ENCODE measurements at regions not wholly inside any gene's neighbourhood (a gene's known extent, or its start where the extent isn't known, plus 50 kb on each side); places are given as distances from the start of the nearest gene placed in this dataset.

DNA sequence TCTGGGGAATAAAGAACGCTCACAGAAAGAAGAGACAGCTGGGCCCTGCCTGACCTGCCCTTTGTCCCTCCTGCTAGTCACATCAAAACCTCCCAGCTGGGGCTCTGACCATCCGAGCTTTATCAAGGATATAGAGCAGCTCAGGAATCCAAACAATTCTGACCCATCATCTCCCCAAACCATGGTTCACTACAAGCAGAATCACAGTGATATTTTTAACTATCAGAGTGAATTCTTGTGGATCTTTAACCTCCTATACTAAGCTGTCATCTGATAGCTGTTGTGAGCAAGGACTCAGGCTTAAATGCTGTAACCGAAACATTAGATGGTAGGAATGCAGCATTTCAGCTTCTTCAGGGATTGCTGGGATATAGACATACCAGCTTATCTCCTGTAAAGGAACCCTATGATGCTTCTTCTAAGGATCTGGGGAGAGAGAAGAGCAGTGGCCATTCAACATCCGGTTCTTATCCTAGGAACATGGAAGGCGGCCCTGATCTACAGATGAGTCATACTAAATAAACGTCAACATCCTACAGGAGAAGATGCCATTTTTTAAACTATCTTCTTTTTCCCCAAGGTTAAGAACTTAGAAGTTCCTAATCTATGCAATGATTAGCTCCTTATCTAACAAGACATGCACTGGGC is 84.7 kb upstream of the AKIP1 start:
- Mint-ChIP-seq H3K4me3 (no peak overlapping the region), H3K36me3 (ENCODE audit: insufficient read depth in 2 of 2) (no peaks in the 10 kb centered on the region), H3K27ac (no peak overlapping the region), H3K4me1 (ENCODE audit: low read depth) (no peaks in the 10 kb centered on the region), H3K27me3 (ENCODE audit: low read depth) (no peaks in the 10 kb centered on the region), H3K9me3 (no peaks in the 10 kb centered on the region)
- ATAC-seq (replicated peaks in 1 of 2) (no peak), DNase-seq (no peak)

DNA sequence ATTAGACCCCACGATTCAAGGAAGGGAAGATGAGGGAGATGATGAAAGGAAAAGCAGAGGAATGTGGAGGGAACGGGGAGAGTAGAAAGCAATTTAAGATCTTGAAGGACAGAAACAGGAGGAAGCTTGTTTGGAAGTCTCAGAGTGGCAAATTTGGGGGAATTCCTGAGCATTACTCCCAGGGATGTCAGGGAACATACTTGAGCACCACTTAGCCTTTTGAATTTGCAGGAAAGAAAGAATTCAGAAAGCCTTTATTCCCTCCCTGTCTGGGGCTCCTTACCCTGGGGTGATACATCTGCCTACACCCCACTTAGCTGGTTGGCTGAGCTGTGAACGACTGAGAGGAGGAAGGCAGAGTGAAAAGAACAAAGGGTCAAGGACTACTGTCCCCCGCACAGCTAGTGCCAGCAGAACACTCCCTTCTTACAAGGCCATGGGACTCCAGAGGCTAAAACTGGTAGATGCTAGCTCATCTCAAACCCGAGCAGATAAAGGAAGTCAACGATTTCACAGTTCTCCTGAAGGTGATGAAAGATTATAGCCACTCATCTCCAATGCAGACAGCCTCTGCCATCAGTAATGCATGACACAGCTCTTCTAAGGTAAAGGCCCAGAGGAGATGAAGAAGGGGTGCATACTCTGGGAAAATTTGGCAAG is 84.0 kb upstream of the AKIP1 start:
- no peak for ATAC-seq (replicated peaks in 1 of 2)
- Mint-ChIP-seq H3K27ac (no peak overlapping the region), H3K4me3 (no peak overlapping the region), H3K36me3 (ENCODE audit: insufficient read depth in 2 of 2) (no peaks in the 10 kb centered on the region), H3K9me3 (no peaks in the 10 kb centered on the region), H3K4me1 (ENCODE audit: low read depth) (no peaks in the 10 kb centered on the region), H3K27me3 (ENCODE audit: low read depth) (no peaks in the 10 kb centered on the region)
- no peak for DNase-seq

DNA sequence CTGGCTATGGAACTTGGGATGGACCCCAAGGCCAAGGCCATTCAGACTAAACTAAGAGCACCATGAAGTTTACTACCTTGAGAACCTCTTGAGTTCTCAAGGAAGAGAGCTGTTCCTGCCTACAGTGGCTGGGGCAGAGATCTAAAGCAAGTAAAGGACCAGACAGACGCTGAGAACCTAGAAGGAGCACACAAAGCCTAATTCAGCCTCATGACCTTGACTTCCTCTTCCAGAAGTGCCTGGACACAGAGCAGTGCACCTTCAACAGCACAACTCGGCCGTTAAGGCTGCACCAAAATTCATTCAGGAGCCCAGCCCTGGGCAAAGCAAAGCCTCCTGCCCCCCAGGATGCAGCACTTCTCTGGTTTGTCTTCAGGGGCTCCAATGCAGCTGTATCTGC is 82.9 kb upstream of the AKIP1 start:
- H3K4me3 Mint-ChIP-seq = no peak overlapping the region
- no peak for ATAC-seq (replicated peaks in 1 of 2)
- no peaks in the 10 kb centered on the region for H3K27me3 Mint-ChIP-seq (ENCODE audit: low read depth)

DNA sequence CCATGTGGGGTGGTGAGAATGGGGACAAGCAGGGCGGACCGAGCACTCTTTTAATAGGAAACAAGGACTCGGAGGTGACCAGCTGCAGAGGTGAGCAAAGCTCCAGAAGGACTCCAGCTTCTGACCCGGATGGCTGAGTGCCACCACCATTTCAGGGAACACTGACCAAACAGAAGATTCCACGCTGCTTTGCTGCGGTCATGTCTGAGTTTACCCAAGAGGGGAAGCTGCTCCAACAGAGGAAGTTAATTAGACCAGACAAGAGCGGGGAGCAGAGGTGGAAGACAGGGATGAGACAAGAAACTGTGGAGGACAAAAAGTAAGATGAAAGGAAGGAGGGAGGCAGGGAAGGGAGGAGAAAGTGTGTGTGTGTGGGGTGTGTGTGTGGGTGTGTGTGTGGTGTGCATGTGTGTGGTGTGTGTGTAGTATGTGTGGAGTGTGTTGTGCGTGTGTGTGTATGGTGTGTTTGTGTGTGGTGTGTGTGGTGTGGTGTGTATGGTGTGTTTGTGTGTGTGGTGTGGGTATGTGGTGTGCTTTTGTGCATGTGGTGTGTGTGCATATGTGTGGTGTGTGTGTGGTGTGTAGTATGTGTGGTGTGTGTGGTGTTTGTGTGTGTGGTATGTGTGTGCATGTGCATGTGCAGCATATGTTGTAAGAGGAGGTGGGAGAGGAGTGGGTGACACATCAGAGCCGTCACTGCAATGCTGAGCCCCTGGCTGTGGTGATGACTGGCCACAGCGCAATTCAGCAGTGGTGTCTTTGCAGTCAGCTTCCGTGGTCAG is 82.2 kb upstream of the AKIP1 start:
- no peak for DNase-seq

More for the DNA sequence above, 82.9 kb upstream of the AKIP1 start:
- H3K27ac Mint-ChIP-seq = no peak overlapping the region
- no peaks in the 10 kb centered on the region for H3K4me1 Mint-ChIP-seq (ENCODE audit: low read depth)
- DNase-seq = no peak
- H3K36me3 Mint-ChIP-seq (ENCODE audit: insufficient read depth in 2 of 2) = no peaks in the 10 kb centered on the region
- H3K9me3 Mint-ChIP-seq = no peaks in the 10 kb centered on the region

DNA sequence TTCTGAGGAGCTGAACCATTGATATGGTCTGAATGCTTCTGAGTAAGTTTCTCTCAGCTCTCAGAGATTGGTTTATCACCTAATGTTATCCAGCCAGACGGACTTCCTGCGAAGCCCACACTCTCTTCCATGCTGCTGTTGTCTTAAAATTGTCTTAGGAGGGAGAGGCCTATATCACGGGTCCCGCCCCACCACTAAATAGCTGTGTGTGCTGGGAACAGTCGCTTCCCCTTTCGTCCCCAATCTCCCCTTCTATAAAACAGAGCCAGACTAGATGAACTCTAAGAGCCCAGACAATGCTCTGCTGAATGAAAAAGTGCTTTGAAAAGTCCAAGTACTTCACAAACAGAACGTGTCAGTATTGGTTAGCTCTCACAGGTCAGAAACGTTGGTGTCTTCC is 81.4 kb upstream of the AKIP1 start:
- Mint-ChIP-seq H3K36me3 (ENCODE audit: insufficient read depth in 2 of 2) (no peaks in the 10 kb centered on the region), H3K4me1 (ENCODE audit: low read depth) (peaks cover 4% of the 10 kb centered on the region), H3K4me3 (no peak overlapping the region), H3K9me3 (no peaks in the 10 kb centered on the region), H3K27ac (no peak overlapping the region), H3K27me3 (ENCODE audit: low read depth) (peaks cover 4% of the 10 kb centered on the region)
- ATAC-seq (replicated peaks in 1 of 2) (no peak), DNase-seq (no peak)

More for the DNA sequence above, 82.2 kb upstream of the AKIP1 start:
- H3K4me1 Mint-ChIP-seq (ENCODE audit: low read depth) = peaks cover 4% of the 10 kb centered on the region
- no peaks in the 10 kb centered on the region for H3K36me3 Mint-ChIP-seq (ENCODE audit: insufficient read depth in 2 of 2)
- no peak overlapping the region for H3K27ac Mint-ChIP-seq
- no peak overlapping the region for H3K4me3 Mint-ChIP-seq
- no peaks in the 10 kb centered on the region for H3K9me3 Mint-ChIP-seq
- no peak for ATAC-seq (replicated peaks in 1 of 2)
- peaks cover 4% of the 10 kb centered on the region for H3K27me3 Mint-ChIP-seq (ENCODE audit: low read depth)

DNA sequence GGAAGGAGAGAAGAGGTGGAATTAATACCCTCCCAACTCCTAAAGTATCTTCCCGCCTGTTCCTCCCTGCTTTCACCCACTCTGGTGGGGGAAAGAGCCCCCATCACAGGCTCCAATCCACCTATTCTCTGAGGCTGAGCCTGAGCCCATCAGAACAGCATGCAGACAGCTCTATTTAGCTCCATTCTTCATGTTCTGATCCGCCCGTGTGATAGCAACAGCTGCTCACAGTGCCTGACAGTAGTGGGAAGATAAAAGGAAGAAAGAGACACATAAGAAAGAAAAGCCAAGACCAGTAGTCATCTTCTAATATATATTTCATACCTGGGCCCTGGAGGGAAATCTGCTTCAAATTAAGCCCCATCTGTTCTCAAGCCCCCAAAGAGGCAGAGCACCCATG is 80.3 kb upstream of the AKIP1 start:
- peaks cover 4% of the 10 kb centered on the region for H3K4me1 Mint-ChIP-seq (ENCODE audit: low read depth)
- no peaks in the 10 kb centered on the region for H3K9me3 Mint-ChIP-seq
- H3K27ac Mint-ChIP-seq = no peak overlapping the region

DNA sequence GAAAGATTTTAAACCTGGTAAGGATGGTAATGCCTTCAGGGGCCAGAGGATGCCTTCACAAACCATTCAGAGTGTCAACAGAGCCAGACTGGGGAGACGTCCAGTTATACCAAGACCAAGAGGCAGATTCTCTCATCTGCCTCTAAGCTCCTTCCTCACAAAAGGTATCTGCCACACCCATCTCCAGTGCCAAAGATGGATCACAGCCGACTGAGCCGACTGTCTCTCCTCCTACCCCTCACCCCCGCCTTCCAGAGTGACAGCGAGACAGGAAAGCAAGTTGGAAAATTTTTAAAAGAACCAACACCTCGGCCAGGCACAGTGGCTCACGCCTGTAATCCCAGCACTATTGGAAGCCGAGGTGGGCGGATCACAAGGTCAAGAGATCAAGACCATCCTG is 79.1 kb upstream of the AKIP1 start:
- DNase-seq (no peak), ATAC-seq (replicated peaks in 1 of 2) (no peak)
- Mint-ChIP-seq H3K4me1 (ENCODE audit: low read depth) (peaks cover 4% of the 10 kb centered on the region), H3K27ac (no peak overlapping the region), H3K9me3 (no peaks in the 10 kb centered on the region), H3K27me3 (ENCODE audit: low read depth) (peaks cover 4% of the 10 kb centered on the region), H3K36me3 (ENCODE audit: insufficient read depth in 2 of 2) (no peaks in the 10 kb centered on the region), H3K4me3 (no peak overlapping the region)

More for the DNA sequence above, 80.3 kb upstream of the AKIP1 start:
- Mint-ChIP-seq H3K4me3 (no peak overlapping the region), H3K36me3 (ENCODE audit: insufficient read depth in 2 of 2) (no peaks in the 10 kb centered on the region), H3K27me3 (ENCODE audit: low read depth) (peaks cover 4% of the 10 kb centered on the region)
- DNase-seq (no peak), ATAC-seq (replicated peaks in 1 of 2) (no peak)

DNA sequence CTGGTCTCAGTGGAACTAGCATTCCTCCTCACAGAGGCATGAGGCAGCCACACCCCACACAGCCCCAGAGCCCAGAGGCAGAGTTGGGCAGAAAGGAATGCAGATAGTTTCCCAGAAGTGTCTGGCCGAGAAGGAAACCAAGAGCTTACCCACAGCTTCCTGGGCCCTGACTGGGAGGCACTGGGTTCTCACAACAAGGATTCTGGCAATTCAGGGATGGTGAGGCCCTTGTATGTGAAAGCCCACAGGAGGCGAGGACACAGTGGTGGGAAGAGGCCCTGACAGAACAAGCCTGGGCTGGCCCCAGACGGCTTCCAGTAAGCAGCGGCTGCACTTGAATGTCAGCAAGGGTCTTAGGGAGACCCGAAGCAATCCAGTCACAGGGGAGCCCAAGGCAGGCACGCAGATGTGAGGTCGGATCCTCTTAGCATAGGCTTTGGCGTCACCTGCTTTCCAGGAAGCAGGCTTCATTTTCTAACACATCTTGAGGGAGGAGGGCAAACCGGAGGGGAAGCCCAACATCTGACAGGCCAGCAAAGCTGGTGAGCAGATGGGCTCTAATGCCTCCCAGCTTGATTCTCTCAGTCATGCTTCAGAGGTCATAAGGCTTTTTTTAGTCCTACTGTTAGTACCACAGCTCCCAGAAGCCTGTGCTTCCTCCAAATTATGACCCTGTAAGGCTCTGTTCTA is 78.3 kb upstream of the AKIP1 start:
- Mint-ChIP-seq H3K27ac (peak overlapping the region; percentile 15), H3K9me3 (no peaks in the 10 kb centered on the region), H3K4me3 (peak overlapping the region in 1 of 2 donors; percentile 3), H3K4me1 (ENCODE audit: low read depth) (peaks cover 4% of the 10 kb centered on the region), H3K27me3 (ENCODE audit: low read depth) (peaks cover 4% of the 10 kb centered on the region), H3K36me3 (ENCODE audit: insufficient read depth in 2 of 2) (no peaks in the 10 kb centered on the region)
- DNase-seq (peak in 1 of 2 donors; percentile 12), ATAC-seq (replicated peaks in 1 of 2) (peak; percentile 51 to 74)

DNA sequence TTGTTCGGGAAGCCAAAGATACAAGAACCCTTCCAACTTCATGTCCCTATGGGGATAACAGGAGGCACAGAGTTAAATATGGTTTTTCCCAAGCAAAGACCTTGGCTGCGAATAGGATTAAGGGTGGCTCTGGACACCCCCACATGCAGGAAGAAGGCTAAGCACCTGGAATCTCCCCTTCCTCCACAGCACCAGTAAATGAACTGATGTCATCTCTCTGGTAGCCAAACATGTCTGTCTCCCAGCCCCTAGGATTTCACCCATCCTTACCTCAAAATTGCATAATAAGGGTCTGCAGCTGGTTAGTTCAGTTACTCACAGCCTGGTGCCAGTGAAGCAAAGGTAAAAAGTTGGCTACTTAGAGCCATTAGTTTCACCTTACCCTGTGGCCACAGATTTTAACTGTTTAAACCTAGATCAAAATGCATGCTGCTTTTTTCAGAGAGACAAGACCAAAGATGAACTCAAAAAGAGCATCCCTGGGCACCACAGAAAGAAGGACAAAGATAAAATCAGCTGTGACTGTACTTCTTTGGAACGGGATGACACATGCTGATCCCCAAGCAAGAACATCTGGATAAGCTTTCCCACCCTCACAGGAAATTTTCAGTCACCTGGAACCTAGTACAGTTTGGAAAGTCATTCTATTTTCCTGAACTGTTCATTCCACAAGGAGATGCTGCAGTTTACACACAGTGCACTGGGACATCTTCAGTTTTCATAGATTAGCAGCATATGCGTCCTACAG is 77.2 kb upstream of the AKIP1 start:
- H3K36me3 Mint-ChIP-seq (ENCODE audit: insufficient read depth in 2 of 2) = no peaks in the 10 kb centered on the region
- H3K9me3 Mint-ChIP-seq = no peaks in the 10 kb centered on the region
- DNase-seq = no peak
- peak in 1 of 2 donors; percentile 17 for ATAC-seq (replicated peaks in 1 of 2)
- no peak overlapping the region for H3K4me3 Mint-ChIP-seq
- no peak overlapping the region for H3K27ac Mint-ChIP-seq
- peaks cover 4% of the 10 kb centered on the region for H3K27me3 Mint-ChIP-seq (ENCODE audit: low read depth)
- H3K4me1 Mint-ChIP-seq (ENCODE audit: low read depth) = peaks cover 4% of the 10 kb centered on the region

DNA sequence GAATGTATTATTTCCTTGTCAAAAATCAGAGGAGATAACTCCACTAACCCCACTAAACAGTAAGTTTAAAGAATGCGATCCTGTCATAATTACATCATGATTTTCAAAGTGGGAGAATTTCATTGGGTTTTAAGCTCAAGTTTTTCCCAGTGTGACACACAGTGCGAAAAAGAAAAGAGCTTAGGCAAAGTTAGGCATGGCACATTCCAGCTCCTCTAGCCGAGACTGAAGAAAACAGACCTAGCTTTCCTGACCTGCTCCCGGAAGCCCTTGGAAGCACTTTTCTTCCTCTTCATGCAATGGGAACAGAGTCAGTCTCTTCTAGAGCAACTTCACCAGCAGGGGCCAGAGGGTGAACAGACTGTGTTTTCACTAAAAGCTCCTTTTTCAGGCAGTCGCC is 76.6 kb upstream of the AKIP1 start:
- Mint-ChIP-seq H3K27me3 (ENCODE audit: low read depth) (peaks cover 4% of the 10 kb centered on the region), H3K4me1 (ENCODE audit: low read depth) (peaks cover 5% of the 10 kb centered on the region), H3K36me3 (ENCODE audit: insufficient read depth in 2 of 2) (no peaks in the 10 kb centered on the region), H3K4me3 (no peak overlapping the region), H3K9me3 (no peaks in the 10 kb centered on the region), H3K27ac (no peak overlapping the region)
- no peak for DNase-seq
- no peak for ATAC-seq (replicated peaks in 1 of 2)

DNA sequence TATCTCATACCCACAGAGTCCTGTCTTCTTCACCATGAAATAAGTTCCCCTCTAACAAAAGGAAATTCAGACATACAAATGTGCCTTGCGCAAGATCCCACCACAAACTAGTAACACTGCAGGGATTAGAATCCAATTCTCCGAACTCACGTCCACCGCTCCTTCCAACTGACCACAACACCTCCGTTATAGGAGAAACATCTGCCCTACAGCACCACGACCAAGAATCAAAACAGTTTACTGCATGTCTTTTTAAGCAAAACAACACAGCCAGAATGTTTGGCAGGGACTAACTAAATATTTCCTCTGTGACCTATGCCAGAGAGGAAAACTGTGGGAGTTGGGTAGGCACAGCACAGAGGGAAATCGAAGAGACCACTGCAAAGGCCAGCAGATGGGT is 72.7 kb upstream of the AKIP1 start:
- Mint-ChIP-seq H3K4me3 (no peak overlapping the region), H3K27me3 (ENCODE audit: low read depth) (peaks cover 4% of the 10 kb centered on the region), H3K27ac (no peak overlapping the region), H3K36me3 (ENCODE audit: insufficient read depth in 2 of 2) (no peaks in the 10 kb centered on the region), H3K4me1 (ENCODE audit: low read depth) (peaks cover 28% of the 10 kb centered on the region), H3K9me3 (no peaks in the 10 kb centered on the region)
- no peak for DNase-seq
- no peak for ATAC-seq (replicated peaks in 1 of 2)

DNA sequence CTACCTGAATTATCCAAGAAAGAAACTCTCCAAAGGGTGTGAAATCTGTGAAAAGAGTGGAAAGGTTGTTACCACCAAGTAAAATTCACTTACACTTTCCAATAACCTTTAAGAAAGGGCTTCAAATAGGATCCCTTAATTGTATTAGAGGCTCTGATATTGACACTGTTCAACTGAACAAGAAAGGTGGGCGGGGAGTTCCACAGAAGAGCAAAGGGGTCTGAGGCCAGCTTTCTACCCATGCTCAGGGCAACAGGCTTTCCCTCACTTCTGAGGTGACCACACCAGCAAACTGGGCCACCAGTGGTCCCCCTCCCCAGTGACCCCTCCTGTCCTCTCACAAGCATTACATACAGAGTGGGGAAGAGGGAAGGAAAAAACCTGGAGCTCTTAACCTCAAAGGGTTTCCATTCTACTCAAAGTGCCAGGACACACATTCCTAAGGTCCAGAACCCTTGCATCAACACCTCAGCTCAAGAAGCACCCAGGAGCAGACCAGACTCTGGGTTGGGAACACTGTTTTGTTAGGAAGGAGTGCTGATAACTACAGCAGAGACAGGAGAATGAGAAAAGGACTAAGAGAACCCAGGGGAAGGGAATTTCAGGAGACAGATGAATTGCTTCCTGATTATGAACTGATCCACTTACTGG is 71.6 kb upstream of the AKIP1 start:
- no peaks in the 10 kb centered on the region for H3K36me3 Mint-ChIP-seq (ENCODE audit: insufficient read depth in 2 of 2)
- no peak for DNase-seq
- peaks cover 24% of the 10 kb centered on the region for H3K4me1 Mint-ChIP-seq (ENCODE audit: low read depth)
- H3K9me3 Mint-ChIP-seq = no peaks in the 10 kb centered on the region
- ATAC-seq (replicated peaks in 1 of 2) = no peak
- no peak overlapping the region for H3K4me3 Mint-ChIP-seq
- no peaks in the 10 kb centered on the region for H3K27me3 Mint-ChIP-seq (ENCODE audit: low read depth)
- peak overlapping the region; percentile 14 for H3K27ac Mint-ChIP-seq

Measured in activated T-cell treated with anti-CD3 and anti-CD28 coated beads, Interleukin-2, amount 50 U/mL, for 72 hours (primary cell).